Suprapubic skin (tissue), 3 donors: ENCODE measurements at regions not wholly inside any gene's neighbourhood (a gene's known extent, or its start where the extent isn't known, plus 50 kb on each side); places are given as distances from the start of the nearest gene placed in this dataset.

Experiments
- CTCF ChIP-seq, 2 donors: fragments of 200-600 bp in 1 of 2; fragments of 450-650 bp in 1 of 2; sonication (generic) in 1 of 2; IDR thresholded peaks; one replicate each; pipeline ENCODE4 v1.5.1; 2016 to 2019; ENCODE audit warnings: antibody characterized with exemption in 2 of 2, mild to moderate bottlenecking in 1 of 2, moderate library complexity in 1 of 2
- POLR2AphosphoS5 ChIP-seq, 3 donors: sonication (generic); formaldehyde crosslinking; IDR thresholded peaks; one replicate each; pipeline ENCODE4 v1.6.1; 2017; ENCODE audit warnings: antibody characterized with exemption in 3 of 3

- no peak for TF ChIP-seq CTCF (IDR thresholded peaks at IDR 0.05)
- no peak for TF ChIP-seq POLR2AphosphoS5 (IDR thresholded peaks at IDR 0.05)
These were observed 151.7 kb downstream of the PIK3R1 start for GRCh38 chr5:68367287-68367686.
